ENCODE measurements at regions not wholly inside any gene's neighbourhood (a gene's known extent, or its start where the extent isn't known, plus 50 kb on each side); places are given as distances from the start of the nearest gene placed in this dataset.

DNA sequence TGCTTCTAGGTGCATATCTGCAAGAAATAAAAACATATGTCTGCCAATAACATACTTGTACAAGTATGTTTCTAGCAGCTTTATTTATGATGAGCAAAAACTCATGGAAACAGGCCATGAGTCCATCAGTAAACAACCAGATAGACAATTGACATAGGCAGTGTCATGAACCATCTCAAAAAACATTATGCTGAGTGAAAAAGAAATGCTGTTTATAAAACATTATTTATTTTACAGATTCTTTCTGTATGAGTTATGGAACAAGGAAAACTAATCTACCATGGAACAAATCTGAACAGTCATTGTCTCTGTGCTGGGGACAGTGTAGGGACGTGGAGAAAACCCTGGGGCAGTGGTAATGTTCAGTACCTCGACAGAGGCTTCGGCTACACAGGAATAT, 283.9 kb downstream of the UQCRFS1 start:
- TF ChIP-seq, protein P1, sequence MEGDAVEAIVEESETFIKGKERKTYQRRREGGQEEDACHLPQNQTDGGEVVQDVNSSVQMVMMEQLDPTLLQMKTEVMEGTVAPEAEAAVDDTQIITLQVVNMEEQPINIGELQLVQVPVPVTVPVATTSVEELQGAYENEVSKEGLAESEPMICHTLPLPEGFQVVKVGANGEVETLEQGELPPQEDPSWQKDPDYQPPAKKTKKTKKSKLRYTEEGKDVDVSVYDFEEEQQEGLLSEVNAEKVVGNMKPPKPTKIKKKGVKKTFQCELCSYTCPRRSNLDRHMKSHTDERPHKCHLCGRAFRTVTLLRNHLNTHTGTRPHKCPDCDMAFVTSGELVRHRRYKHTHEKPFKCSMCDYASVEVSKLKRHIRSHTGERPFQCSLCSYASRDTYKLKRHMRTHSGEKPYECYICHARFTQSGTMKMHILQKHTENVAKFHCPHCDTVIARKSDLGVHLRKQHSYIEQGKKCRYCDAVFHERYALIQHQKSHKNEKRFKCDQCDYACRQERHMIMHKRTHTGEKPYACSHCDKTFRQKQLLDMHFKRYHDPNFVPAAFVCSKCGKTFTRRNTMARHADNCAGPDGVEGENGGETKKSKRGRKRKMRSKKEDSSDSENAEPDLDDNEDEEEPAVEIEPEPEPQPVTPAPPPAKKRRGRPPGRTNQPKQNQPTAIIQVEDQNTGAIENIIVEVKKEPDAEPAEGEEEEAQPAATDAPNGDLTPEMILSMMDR (conservative IDR thresholded peaks at IDR 0.05; ENCODE audit: low read length): no peak
- TF ChIP-seq EZH2phosphoT487 (IDR thresholded peaks at IDR 0.05; ENCODE audit: borderline replicate concordance): no peak

All from Loucy (cell line).